ENCODE measurements at regions not wholly inside any gene's neighbourhood (a gene's known extent, or its start where the extent isn't known, plus 50 kb on each side); places are given as distances from the start of the nearest gene placed in this dataset.

DNA sequence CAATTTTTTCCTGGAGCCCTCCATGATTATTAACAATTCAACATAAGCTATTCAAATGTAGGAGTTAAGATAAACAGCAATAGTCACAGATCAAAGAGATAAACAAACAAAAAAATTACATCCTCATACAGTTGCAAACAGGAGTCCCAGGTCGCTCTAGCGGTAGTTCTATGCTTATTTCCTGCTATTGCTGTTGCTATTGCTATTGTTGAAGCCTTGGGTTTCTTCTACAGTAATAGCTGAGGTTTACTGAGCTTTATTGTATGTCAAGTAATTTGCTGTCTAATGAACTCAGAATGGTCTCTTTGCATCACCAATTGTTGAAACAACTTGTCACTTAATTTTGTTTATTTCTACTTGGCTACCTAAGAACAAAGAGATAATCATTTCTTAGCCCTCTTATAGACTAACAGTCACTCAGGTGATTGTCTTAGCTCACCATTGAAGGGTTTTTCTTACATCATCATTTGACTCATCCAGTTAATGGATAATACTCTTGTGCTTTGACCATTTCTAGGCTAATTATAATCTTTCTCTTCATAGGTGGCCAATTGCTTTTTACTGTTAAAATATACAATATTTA is 654.6 kb downstream of the MECOM start:
- TF ChIP-seq CTCF (IDR thresholded peaks at IDR 0.05): no peak
- TF ChIP-seq POLR2A (IDR thresholded peaks at IDR 0.05): no peak
